GM23248 (cell line): ENCODE measurements at regions not wholly inside any gene's neighbourhood (a gene's known extent, or its start where the extent isn't known, plus 50 kb on each side); places are given as distances from the start of the nearest gene placed in this dataset.
A peak's percentile ranks its signal among the peaks of the same experiment; 100 is the strongest.

ENCODE experiments used
- DNase-seq: peaks from one replicate; pipeline ENCODE4 v3.0.0-alpha.2; 2015
- H2AFZ ChIP-seq: fragments of 200-600 bp; sonication (generic); 2 replicates; pipeline ENCODE4 v1.6.1; 2016; ENCODE audit warnings: antibody characterized with exemption
- H3F3A ChIP-seq: fragments of 200-600 bp; sonication (generic); 2 replicates; pipeline ENCODE4 v1.6.1; 2016; ENCODE audit warnings: mild to moderate bottlenecking, antibody characterized with exemption, mixed run types; ENCODE audit not compliant: insufficient read depth
- H3K27ac ChIP-seq: fragments of 200-600 bp; sonication (generic); 2 replicates; pipeline ENCODE4 v1.5.1; 2016; ENCODE audit warnings: mild to moderate bottlenecking
- H3K27me3 ChIP-seq: fragments of 200-600 bp; sonication (generic); replicated peaks from 2 replicates; pipeline ENCODE4 v1.6.1; 2016; ENCODE audit warnings: mild to moderate bottlenecking; ENCODE audit not compliant: insufficient read depth
- H3K36me3 ChIP-seq: fragments of 200-600 bp; sonication (generic); 2 replicates; pipeline ENCODE4 v1.6.1; 2016; ENCODE audit warnings: low read depth, mild to moderate bottlenecking
- H3K4me1 ChIP-seq: fragments of 200-600 bp; sonication (generic); 2 replicates; pipeline ENCODE4 v1.6.1; 2016; ENCODE audit warnings: mild to moderate bottlenecking; ENCODE audit not compliant: insufficient read depth
- H3K4me2 ChIP-seq: fragments of 200-600 bp; sonication (generic); one replicate; pipeline ENCODE4 v1.6.1; 2016; ENCODE audit warnings: mild to moderate bottlenecking; ENCODE audit not compliant: unreplicated experiment
- H3K4me3 ChIP-seq: fragments of 200-600 bp; sonication (generic); 2 replicates; pipeline ENCODE4 v1.5.1; 2016; ENCODE audit warnings: mild to moderate bottlenecking
- H3K79me2 ChIP-seq: fragments of 200-600 bp; sonication (generic); 2 replicates; pipeline ENCODE4 v1.6.1; 2016; ENCODE audit warnings: mild to moderate bottlenecking; ENCODE audit not compliant: insufficient read depth
- H3K9ac ChIP-seq: fragments of 200-600 bp; sonication (generic); 2 replicates; pipeline ENCODE4 v1.6.1; 2016; ENCODE audit warnings: mild to moderate bottlenecking
- H3K9me2 ChIP-seq: fragments of 200-600 bp; sonication (generic); 2 replicates; pipeline ENCODE4 v1.6.1; 2016; ENCODE audit warnings: mixed run types, mild to moderate bottlenecking, moderate library complexity; ENCODE audit not compliant: insufficient read depth
- H3K9me3 ChIP-seq: fragments of 200-600 bp; sonication (generic); one replicate; pipeline ENCODE4 v1.6.1; 2017; ENCODE audit warnings: low read depth
- H4K20me1 ChIP-seq: fragments of 200-600 bp; sonication (generic); 2 replicates; pipeline ENCODE4 v1.6.0; 2016; ENCODE audit not compliant: insufficient read depth
- EZH2 ChIP-seq: fragments of 200-600 bp; sonication (generic); IDR thresholded peaks from 2 replicates; pipeline ENCODE4 v1.6.1; 2018; ENCODE audit warnings: antibody characterized with exemption, mild to moderate bottlenecking; ENCODE audit not compliant: insufficient read depth, poor library complexity, severe bottlenecking
- EZH2phosphoT487 ChIP-seq: fragments of 200-600 bp; sonication (generic); IDR thresholded peaks from 2 replicates; pipeline ENCODE4 v1.6.1; 2018; ENCODE audit warnings: antibody characterized with exemption, moderate library complexity, mild to moderate bottlenecking, low read depth; ENCODE audit not compliant: insufficient read depth
- WGBS, 2 experiments: methylation state at CpG; one replicate each; pipeline ENCODE4 v1.1.6; 2015 to 2017; ENCODE audit warnings: low lambda C conversion rate in 2 of 2, low coverage in 1 of 2; ENCODE audit errors: missing lambda C conversion rate in 2 of 2; 5-methylcytosine and 5-hydroxymethylcytosine counted together
- in situ Hi-C: fragments of 300-500 bp; cut with MboI; formaldehyde crosslinking; loops from 2 replicates; pipeline ENCODE4 v1.15.0; 2020

DNA sequence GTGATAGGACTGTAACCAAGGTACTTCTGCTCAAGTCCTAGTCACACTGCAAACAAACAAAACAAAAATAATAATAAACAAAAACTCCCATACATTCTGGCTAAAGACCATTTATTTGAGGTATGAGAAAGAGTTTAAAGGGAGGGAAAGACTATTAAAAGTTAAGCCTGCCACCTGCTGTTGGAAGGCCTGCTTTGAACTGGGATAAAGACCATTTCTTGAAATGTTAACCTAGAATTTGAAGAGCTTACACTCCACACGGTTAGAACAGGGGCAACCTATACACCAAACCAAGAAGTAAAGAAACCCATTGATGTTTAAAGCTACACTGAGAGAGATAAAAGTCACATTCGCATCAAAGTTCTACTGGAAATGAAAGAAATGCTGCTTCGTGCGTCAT is 548.7 kb upstream of the DIPK2B start:
- no peaks in the 10 kb centered on the region for H3K9me3 ChIP-seq
- H3K27ac ChIP-seq, result peak overlapping the region; percentile 64
- peaks cover 81% of the 10 kb centered on the region for H3K36me3 ChIP-seq
- H4K20me1 ChIP-seq, result no peaks in the 10 kb centered on the region
- peaks cover 76% of the 10 kb centered on the region for H3K4me1 ChIP-seq
- peak overlapping the region; percentile 50 for H3K9ac ChIP-seq
- TF ChIP-seq EZH2phosphoT487 (no peak), EZH2 (no peak)
- peak overlapping the region; percentile 57 for H3K4me2 ChIP-seq
- in situ Hi-C loops, result loop anchor here (25.0 kb wide), 1 partner anchor 437 kb away; no protein-coding TSS in a partner anchor
- peaks cover 97% of the 10 kb centered on the region for H3F3A ChIP-seq
- no peak overlapping the region for H2AFZ ChIP-seq
- H3K4me3 ChIP-seq, result peak overlapping the region; percentile 22; the same call in 1 of the 2 replicates
- peaks cover 94% of the 10 kb centered on the region for H3K79me2 ChIP-seq
- WGBS, 2 experiments, result 71 to 75% methylated on average over 4 of the region's 4 CpGs
- no peaks in the 10 kb centered on the region for H3K9me2 ChIP-seq
- peak; percentile 46 for DNase-seq
- H3K27me3 ChIP-seq, result no peaks in the 10 kb centered on the region

GRCh38 chrX:45748369-45748774 is 547.7 kb upstream of the DIPK2B start:
- 77% methylated on average over 1 of the region's 1 CpG; no CpG with 5 or more reads in 1 of the 2 experiments for WGBS, 2 experiments
- peak overlapping the region; percentile 64 for H3K27ac ChIP-seq
- H3K9me3 ChIP-seq, result no peaks in the 10 kb centered on the region
- peaks cover 84% of the 10 kb centered on the region for H3K79me2 ChIP-seq
- no peaks in the 10 kb centered on the region for H4K20me1 ChIP-seq
- H3K36me3 ChIP-seq, result peaks cover 84% of the 10 kb centered on the region
- H2AFZ ChIP-seq, result no peak overlapping the region
- H3K4me2 ChIP-seq, result peak overlapping the region; percentile 57
- H3F3A ChIP-seq, result peaks cover 99% of the 10 kb centered on the region
- H3K27me3 ChIP-seq, result no peaks in the 10 kb centered on the region
- TF ChIP-seq EZH2phosphoT487, result no peak
- TF ChIP-seq EZH2, result no peak
- peaks cover 79% of the 10 kb centered on the region for H3K4me1 ChIP-seq
- peak overlapping the region; percentile 22; the same call in 1 of the 2 replicates for H3K4me3 ChIP-seq
- H3K9ac ChIP-seq, result peak overlapping the region; percentile 38; the same call in 1 of the 2 replicates
- DNase-seq, result peak; percentile 20
- in situ Hi-C loops, result loop anchor here (25.0 kb wide), 1 partner anchor 436 kb away; no protein-coding TSS in a partner anchor
- no peaks in the 10 kb centered on the region for H3K9me2 ChIP-seq

DNA sequence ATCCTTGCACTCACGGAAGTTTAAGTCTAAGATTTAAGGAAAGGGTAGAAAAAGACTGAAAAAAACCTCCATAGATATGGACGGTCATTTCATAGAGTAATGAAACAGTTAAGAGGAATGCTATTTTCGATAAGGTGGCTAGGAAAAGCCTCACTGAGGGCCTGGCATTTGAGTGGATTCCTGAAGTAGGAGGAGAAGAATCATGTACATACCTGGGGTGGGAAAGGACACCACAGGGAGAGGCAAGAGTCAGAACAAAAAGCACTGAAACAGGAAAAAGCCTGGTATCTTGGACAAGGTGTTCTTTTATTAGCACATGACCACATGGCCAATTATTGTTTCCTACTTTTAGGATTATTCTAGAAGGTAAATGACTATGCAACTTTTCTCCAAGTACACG is 547.2 kb upstream of the DIPK2B start:
- peaks cover 79% of the 10 kb centered on the region for H3K79me2 ChIP-seq
- TF ChIP-seq EZH2 (no peak), EZH2phosphoT487 (no peak)
- no peak overlapping the region for H2AFZ ChIP-seq
- peak overlapping the region; percentile 57 for H3K4me2 ChIP-seq
- 75 to 76% methylated on average over 4 of the region's 4 CpGs for WGBS, 2 experiments
- H3K27me3 ChIP-seq, result no peaks in the 10 kb centered on the region
- H3K27ac ChIP-seq, result peak overlapping the region; percentile 64
- peak overlapping the region; percentile 38; the same call in 1 of the 2 replicates for H3K9ac ChIP-seq
- peaks cover 96% of the 10 kb centered on the region for H3F3A ChIP-seq
- DNase-seq, result peak; percentile 2
- in situ Hi-C loops, result loop anchor here (25.0 kb wide), 1 partner anchor 436 kb away; no protein-coding TSS in a partner anchor
- H3K36me3 ChIP-seq, result peaks cover 79% of the 10 kb centered on the region
- peak overlapping the region; percentile 22; the same call in 1 of the 2 replicates for H3K4me3 ChIP-seq
- H4K20me1 ChIP-seq, result no peaks in the 10 kb centered on the region
- no peaks in the 10 kb centered on the region for H3K9me2 ChIP-seq
- H3K9me3 ChIP-seq, result no peaks in the 10 kb centered on the region
- peaks cover 79% of the 10 kb centered on the region for H3K4me1 ChIP-seq

DNA sequence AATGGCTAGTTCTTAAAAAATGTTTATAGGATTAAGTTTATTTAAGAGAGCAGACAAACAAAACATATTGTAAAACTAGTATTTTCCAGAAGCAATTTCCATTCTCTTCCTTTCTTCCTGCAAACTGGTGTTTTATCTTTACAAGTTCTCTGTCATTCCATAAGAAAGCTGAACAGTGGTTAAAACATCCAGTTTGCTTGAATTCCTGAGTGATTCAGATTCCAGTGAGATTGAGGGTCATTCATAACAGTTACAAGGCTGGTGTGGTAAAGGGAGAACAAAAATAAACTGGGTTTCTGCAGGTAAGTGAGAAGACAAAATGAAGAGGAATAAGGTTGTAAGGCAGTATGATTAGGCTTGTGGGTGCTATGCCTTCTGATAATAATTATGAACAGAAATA is 544.8 kb upstream of the DIPK2B start:
- in situ Hi-C loops, result loop anchor here (25.0 kb wide), 1 partner anchor 433 kb away; no protein-coding TSS in a partner anchor

More for the DNA sequence above, 544.8 kb upstream of the DIPK2B start:
- no peaks in the 10 kb centered on the region for H4K20me1 ChIP-seq
- peak overlapping the region; percentile 48 for H3K4me2 ChIP-seq
- H2AFZ ChIP-seq, result no peak overlapping the region
- H3K9me2 ChIP-seq, result no peaks in the 10 kb centered on the region
- DNase-seq, result peak; percentile 14
- H3K4me1 ChIP-seq, result peaks cover 59% of the 10 kb centered on the region
- H3K79me2 ChIP-seq, result peaks cover 55% of the 10 kb centered on the region
- no peaks in the 10 kb centered on the region for H3K27me3 ChIP-seq
- H3K4me3 ChIP-seq, result no peak overlapping the region
- H3K9ac ChIP-seq, result 0 out of 2 replicates have a peak overlapping the region, but pooled peaks have one; percentile 7
- TF ChIP-seq EZH2 (no peak), EZH2phosphoT487 (no peak)
- peaks cover 96% of the 10 kb centered on the region for H3F3A ChIP-seq
- peak overlapping the region; percentile 64 for H3K27ac ChIP-seq
- no peaks in the 10 kb centered on the region for H3K9me3 ChIP-seq
- peaks cover 55% of the 10 kb centered on the region for H3K36me3 ChIP-seq
